Testis (tissue), 2 donors: ENCODE measurements at regions not wholly inside any gene's neighbourhood (a gene's known extent, or its start where the extent isn't known, plus 50 kb on each side); places are given as distances from the start of the nearest gene placed in this dataset.

Source experiments
- CTCF ChIP-seq, 3 experiments: fragments of 450-650 bp in 2 of 3; fragments of 200-600 bp in 1 of 3; sonication (generic) in 1 of 3; IDR thresholded peaks; one replicate each; pipeline ENCODE4 v1.5.1; 2016 to 2019; ENCODE audit warnings: antibody characterized with exemption in 3 of 3, mild to moderate bottlenecking in 2 of 3, moderate library complexity in 1 of 3
- POLR2A ChIP-seq: fragments of 450-650 bp; IDR thresholded peaks from one replicate; pipeline ENCODE4 v1.6.1; 2017; ENCODE audit warnings: antibody characterized with exemption, mild to moderate bottlenecking, moderate library complexity

GRCh38 chr13:89568276-89568675, 1779.2 kb upstream of the MIR17HG start:
- TF ChIP-seq POLR2A (no peak), CTCF (IDR thresholded peaks at IDR 0.05) (no peak)
